GM23248 (cell line): ENCODE measurements at regions not wholly inside any gene's neighbourhood (a gene's known extent, or its start where the extent isn't known, plus 50 kb on each side); places are given as distances from the start of the nearest gene placed in this dataset.

Source experiments
- EZH2 ChIP-seq: fragments of 200-600 bp; sonication (generic); IDR thresholded peaks from 2 replicates; pipeline ENCODE4 v1.6.1; 2018; ENCODE audit warnings: antibody characterized with exemption, mild to moderate bottlenecking; ENCODE audit not compliant: insufficient read depth, poor library complexity, severe bottlenecking
- EZH2phosphoT487 ChIP-seq: fragments of 200-600 bp; sonication (generic); IDR thresholded peaks from 2 replicates; pipeline ENCODE4 v1.6.1; 2018; ENCODE audit warnings: antibody characterized with exemption, moderate library complexity, mild to moderate bottlenecking, low read depth; ENCODE audit not compliant: insufficient read depth

DNA sequence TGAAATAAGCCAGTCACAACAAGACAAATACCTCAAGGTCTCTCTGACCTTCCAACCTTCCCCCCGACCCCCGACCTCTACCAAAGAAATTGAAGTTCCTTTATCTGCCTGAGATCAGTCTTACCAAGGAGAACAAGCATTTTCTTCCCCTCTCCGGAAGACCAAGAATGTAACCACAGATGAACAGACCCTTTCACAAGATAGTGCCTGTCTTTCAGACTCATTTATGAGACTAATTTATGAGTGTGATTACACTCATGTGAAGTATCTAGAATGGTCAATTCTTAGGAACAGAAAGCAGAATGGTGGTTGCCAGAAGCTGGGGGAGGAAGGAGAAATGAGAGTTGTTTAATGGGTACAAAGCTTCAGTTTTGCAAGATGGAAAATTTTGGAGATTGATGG is 108.9 kb upstream of the MKLN1 start:
- TF ChIP-seq EZH2: no peak
- TF ChIP-seq EZH2phosphoT487: no peak
